Activated CD4-positive, alpha-beta memory T cell treated with anti-CD3 and anti-CD28 coated beads for 36 hours (primary cell): ENCODE measurements at regions not wholly inside any gene's neighbourhood (a gene's known extent, or its start where the extent isn't known, plus 50 kb on each side); places are given as distances from the start of the nearest gene placed in this dataset.
"Not testable (repeated sequence)": the region's sequence is repeated elsewhere in the genome, so short reads cannot be mapped to it uniquely, and the experiment has no call there.

Experiments used
- CTCF ChIA-PET: fragments of 350-600 bp; sonication (Branson Sonifier 250); formaldehyde crosslinking; loops from one replicate; lab custom pipeline; 2021; ENCODE audit warnings: antibody characterized with exemption, inconsistent platforms; lab: Charles Lee
- POLR2A ChIA-PET: fragments of 350-600 bp; sonication (Branson Sonifier 250); formaldehyde crosslinking; loops from one replicate; lab custom pipeline; 2021; ENCODE audit warnings: antibody characterized with exemption; lab: Charles Lee
- DNase-seq: peaks from one replicate; pipeline ENCODE4 v3.0.0-alpha.2; 2020
- H3K27ac Mint-ChIP-seq: one replicate; pipeline ENCODE4 v1.8.0; 2021; ENCODE audit warnings: mixed read lengths
- H3K27me3 Mint-ChIP-seq: one replicate; pipeline ENCODE4 v1.8.0; 2021; ENCODE audit warnings: mixed read lengths
- H3K36me3 Mint-ChIP-seq: one replicate; pipeline ENCODE4 v1.8.0; 2021; ENCODE audit warnings: mixed read lengths
- H3K4me1 Mint-ChIP-seq: one replicate; pipeline ENCODE4 v1.8.0; 2021; ENCODE audit warnings: low read depth, mixed read lengths
- H3K4me3 Mint-ChIP-seq: one replicate; pipeline ENCODE4 v1.8.0; 2021; ENCODE audit warnings: mild to moderate bottlenecking, mixed read lengths
- H3K9me3 Mint-ChIP-seq: one replicate; pipeline ENCODE4 v1.8.0; 2021; ENCODE audit warnings: mixed read lengths
- intact Hi-C: fragments of 100-400 bp; cut with micrococcal nuclease; formaldehyde crosslinking; loops from one replicate; pipeline ENCODE4 v1.15.1; 2023

GRCh38 chr13:109412283-109412901 lies 374.0 kb downstream of the IRS2 start:
- H3K27me3 Mint-ChIP-seq, result peaks cover 7% of the 10 kb centered on the region
- no peak for DNase-seq
- no peak overlapping the region for H3K27ac Mint-ChIP-seq
- H3K4me1 Mint-ChIP-seq, result no peaks in the 10 kb centered on the region
- no peak overlapping the region for H3K4me3 Mint-ChIP-seq
- intact Hi-C loops, result no loop called here
- no peaks in the 10 kb centered on the region for H3K36me3 Mint-ChIP-seq
- POLR2A ChIA-PET, result no interaction called here
- no peaks in the 10 kb centered on the region for H3K9me3 Mint-ChIP-seq
- CTCF ChIA-PET, result no interaction called here

- POLR2A ChIA-PET, result no interaction called here
Measured at GRCh38 chr13:109410868-109411267, 375.5 kb downstream of the IRS2 start.

GRCh38 chr13:109408591-109409382 lies 377.6 kb downstream of the IRS2 start:
- Mint-ChIP-seq H3K9me3 (no peaks in the 10 kb centered on the region), H3K27ac (no peak overlapping the region), H3K36me3 (no peaks in the 10 kb centered on the region), H3K4me3 (no peak overlapping the region), H3K27me3 (peaks cover 5% of the 10 kb centered on the region), H3K4me1 (no peaks in the 10 kb centered on the region)
- DNase-seq, result no peak
- POLR2A ChIA-PET, result no interaction called here
- CTCF ChIA-PET, result no interaction called here
- intact Hi-C loops, result no loop called here

More at GRCh38 chr13:109410868-109411267, 375.5 kb downstream of the IRS2 start:
- CTCF ChIA-PET, result no interaction called here
- Mint-ChIP-seq H3K27ac (no peak overlapping the region), H3K9me3 (no peaks in the 10 kb centered on the region), H3K36me3 (no peaks in the 10 kb centered on the region), H3K4me3 (no peak overlapping the region), H3K4me1 (no peaks in the 10 kb centered on the region), H3K27me3 (peaks cover 5% of the 10 kb centered on the region)
- no peak for DNase-seq
- intact Hi-C loops, result no loop called here

GRCh38 chr13:109406376-109406992 lies 379.9 kb downstream of the IRS2 start:
- H3K4me1 Mint-ChIP-seq, result no peaks in the 10 kb centered on the region
- ChIA-PET POLR2A (no interaction called here), CTCF (no interaction called here)
- intact Hi-C loops, result no loop called here
- no peak overlapping the region for H3K4me3 Mint-ChIP-seq
- H3K27me3 Mint-ChIP-seq, result peaks cover 4% of the 10 kb centered on the region
- no peak overlapping the region for H3K27ac Mint-ChIP-seq
- no peak for DNase-seq
- H3K9me3 Mint-ChIP-seq, result no peaks in the 10 kb centered on the region
- H3K36me3 Mint-ChIP-seq, result no peaks in the 10 kb centered on the region

DNA sequence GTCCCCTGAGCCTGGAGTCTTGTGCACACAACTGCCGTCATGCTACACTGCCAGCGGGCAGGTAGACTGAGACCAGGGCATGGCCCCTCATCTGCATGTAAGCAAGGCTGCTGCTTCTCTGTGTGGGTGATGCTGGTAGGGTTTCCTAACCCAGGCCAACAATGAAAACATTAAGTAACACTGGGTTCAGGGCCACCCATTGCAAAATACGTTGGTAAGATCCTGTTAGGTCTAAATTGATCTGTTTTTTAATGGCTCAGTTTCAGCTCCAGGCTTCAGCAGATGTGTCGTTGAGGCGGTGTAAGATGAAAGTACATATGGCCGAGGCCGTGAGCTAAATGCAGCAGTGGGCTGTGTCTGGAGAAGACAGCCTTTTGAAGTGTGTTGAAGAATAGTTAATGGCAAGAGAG lies 383.4 kb downstream of the IRS2 start:
- CTCF ChIA-PET, result no interaction called here

GRCh38 chr13:109401891-109402290 lies 384.5 kb downstream of the IRS2 start:
- Mint-ChIP-seq H3K27me3 (peaks cover 10% of the 10 kb centered on the region), H3K36me3 (no peaks in the 10 kb centered on the region)

More for the DNA sequence above, 383.4 kb downstream of the IRS2 start:
- no peak for DNase-seq
- Mint-ChIP-seq H3K9me3 (no peaks in the 10 kb centered on the region), H3K4me3 (no peak overlapping the region), H3K36me3 (no peaks in the 10 kb centered on the region), H3K4me1 (no peaks in the 10 kb centered on the region), H3K27ac (no peak overlapping the region), H3K27me3 (peaks cover 10% of the 10 kb centered on the region)
- intact Hi-C loops, result no loop called here
- POLR2A ChIA-PET, result no interaction called here

DNA sequence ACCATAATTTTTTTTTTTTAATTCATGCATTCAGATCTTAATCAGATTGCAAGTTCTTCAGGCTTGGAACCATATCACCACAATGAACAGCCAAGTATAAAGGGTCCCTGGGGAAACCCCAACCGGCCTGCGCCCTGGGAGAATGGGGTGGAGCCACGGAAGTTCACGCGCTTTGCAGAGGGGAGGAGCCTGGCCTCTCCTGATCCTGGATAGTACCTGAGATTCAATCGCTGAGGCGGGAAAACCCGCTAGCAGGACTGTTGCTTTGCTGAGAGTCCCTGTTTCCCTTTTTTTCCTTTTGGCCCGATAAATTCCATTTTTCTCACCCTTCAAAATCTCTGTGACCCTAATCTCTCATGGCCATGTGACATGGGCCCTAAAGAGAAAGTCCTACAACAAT lies 385.1 kb downstream of the IRS2 start:
- Mint-ChIP-seq H3K9me3 (no peaks in the 10 kb centered on the region), H3K27ac (no peak overlapping the region), H3K4me3 (no peak overlapping the region), H3K4me1 (no peaks in the 10 kb centered on the region), H3K27me3 (peaks cover 10% of the 10 kb centered on the region), H3K36me3 (no peaks in the 10 kb centered on the region)
- intact Hi-C loops, result no loop called here
- DNase-seq, result no peak
- CTCF ChIA-PET, result no interaction called here
- POLR2A ChIA-PET, result no interaction called here

More at GRCh38 chr13:109401891-109402290, 384.5 kb downstream of the IRS2 start:
- no peak overlapping the region for H3K4me3 Mint-ChIP-seq
- DNase-seq, result no peak
- no peaks in the 10 kb centered on the region for H3K9me3 Mint-ChIP-seq
- no peaks in the 10 kb centered on the region for H3K4me1 Mint-ChIP-seq
- intact Hi-C loops, result no loop called here
- H3K27ac Mint-ChIP-seq, result no peak overlapping the region
- POLR2A ChIA-PET, result no interaction called here
- CTCF ChIA-PET, result no interaction called here

DNA sequence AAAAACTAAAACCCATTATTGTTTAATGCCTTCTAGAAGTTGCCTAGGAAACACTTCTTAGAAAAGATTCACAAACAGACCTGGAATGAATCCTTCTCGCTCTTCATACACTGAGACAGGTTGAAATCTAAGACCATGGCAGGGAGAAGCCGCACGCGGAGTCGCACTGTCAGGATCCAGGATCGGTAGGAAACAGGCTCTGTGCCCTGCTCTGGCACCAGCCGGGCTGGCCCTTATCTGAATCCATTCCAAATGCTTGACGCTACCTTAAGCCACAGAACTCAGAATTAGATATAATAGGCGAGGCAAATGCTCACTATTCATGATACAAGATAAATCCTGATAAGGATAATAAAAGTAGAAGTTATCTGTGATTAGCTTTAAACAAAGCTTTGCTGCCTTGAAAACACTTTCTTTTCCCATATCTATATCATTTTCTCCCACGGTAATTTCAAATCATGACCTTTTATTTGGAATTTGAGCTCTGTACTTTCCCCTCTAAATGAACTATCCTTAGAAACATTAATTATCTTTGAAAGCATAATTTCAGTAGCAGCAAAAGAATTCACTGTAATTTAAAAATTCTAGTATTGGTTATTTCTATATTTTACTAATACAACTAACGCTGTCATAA lies 385.6 kb downstream of the IRS2 start:
- H3K4me1 Mint-ChIP-seq, result no peaks in the 10 kb centered on the region
- DNase-seq, result no peak
- peaks cover 8% of the 10 kb centered on the region for H3K27me3 Mint-ChIP-seq
- intact Hi-C loops, result no loop called here
- H3K4me3 Mint-ChIP-seq, result no peak overlapping the region
- no peaks in the 10 kb centered on the region for H3K36me3 Mint-ChIP-seq
- POLR2A ChIA-PET, result no interaction called here
- H3K9me3 Mint-ChIP-seq, result no peaks in the 10 kb centered on the region
- CTCF ChIA-PET, result no interaction called here
- H3K27ac Mint-ChIP-seq, result no peak overlapping the region

DNA sequence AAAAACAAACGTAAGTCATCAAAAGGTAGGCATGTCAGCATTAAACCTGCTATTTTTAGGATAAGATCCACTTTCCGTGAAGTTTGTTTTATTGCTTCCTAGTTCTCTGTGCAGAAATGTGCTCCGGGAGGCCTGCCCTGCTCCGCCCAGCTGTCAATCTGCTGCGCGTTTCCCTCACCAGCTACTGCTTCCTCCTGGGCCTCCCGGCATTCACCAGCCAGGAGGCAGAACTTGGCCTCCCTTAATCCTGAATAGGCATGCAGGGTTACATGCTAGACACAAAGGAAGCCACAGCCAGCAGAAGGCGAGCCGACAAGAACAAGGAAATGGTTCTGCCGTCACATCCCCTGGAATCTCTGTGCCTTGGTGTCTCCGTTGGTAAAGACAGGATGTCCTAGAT lies 386.2 kb downstream of the IRS2 start:
- Mint-ChIP-seq H3K36me3 (no peaks in the 10 kb centered on the region), H3K27me3 (peaks cover 8% of the 10 kb centered on the region), H3K27ac (no peak overlapping the region), H3K4me1 (no peaks in the 10 kb centered on the region), H3K9me3 (no peaks in the 10 kb centered on the region), H3K4me3 (no peak overlapping the region)
- intact Hi-C loops, result no loop called here
- CTCF ChIA-PET, result no interaction called here
- POLR2A ChIA-PET, result no interaction called here
- no peak for DNase-seq

- H3K4me1 Mint-ChIP-seq, H3K36me3 Mint-ChIP-seq, CTCF ChIA-PET, H3K27ac Mint-ChIP-seq, H3K4me3 Mint-ChIP-seq, POLR2A ChIA-PET, DNase-seq, intact Hi-C loops, H3K27me3 Mint-ChIP-seq, H3K9me3 Mint-ChIP-seq: not testable (repeated sequence)
Measured at GRCh38 chr13:109398071-109398470, 388.3 kb downstream of the IRS2 start.

GRCh38 chr13:109397285-109397684 lies 389.1 kb downstream of the IRS2 start:
- no peaks in the 10 kb centered on the region for H3K36me3 Mint-ChIP-seq
- intact Hi-C loops, result no loop called here
- H3K27me3 Mint-ChIP-seq, result peaks cover 8% of the 10 kb centered on the region
- no peak for DNase-seq
- H3K4me3 Mint-ChIP-seq, result no peak overlapping the region
- H3K4me1 Mint-ChIP-seq, result no peaks in the 10 kb centered on the region
- POLR2A ChIA-PET, result no interaction called here
- no peak overlapping the region for H3K27ac Mint-ChIP-seq
- no peaks in the 10 kb centered on the region for H3K9me3 Mint-ChIP-seq
- CTCF ChIA-PET, result no interaction called here

- intact Hi-C loops, result no loop called here
- no peaks in the 10 kb centered on the region for H3K9me3 Mint-ChIP-seq
- no peak overlapping the region for H3K4me3 Mint-ChIP-seq
- H3K36me3 Mint-ChIP-seq, result no peaks in the 10 kb centered on the region
- no peak for DNase-seq
- no peak overlapping the region for H3K27ac Mint-ChIP-seq
- peaks cover 8% of the 10 kb centered on the region for H3K27me3 Mint-ChIP-seq
- no peaks in the 10 kb centered on the region for H3K4me1 Mint-ChIP-seq
- POLR2A ChIA-PET, result no interaction called here
- CTCF ChIA-PET, result no interaction called here
Measured at GRCh38 chr13:109396266-109396665, 390.1 kb downstream of the IRS2 start.
